SK-N-SH treated with all-trans-retinoic acid at 6 μM for 48 hours (cell line): ENCODE measurements at regions not wholly inside any gene's neighbourhood (a gene's known extent, or its start where the extent isn't known, plus 50 kb on each side); places are given as distances from the start of the nearest gene placed in this dataset.

Experiments
- ARNTL ChIP-seq: fragments of 450-650 bp; formaldehyde crosslinking; IDR thresholded peaks from 2 replicates; pipeline ENCODE4 v1.5.0; 2020; ENCODE audit warnings: low read depth, mild to moderate bottlenecking, moderate library complexity, borderline replicate concordance
- CREB5 ChIP-seq: fragments of 250-450 bp; sonication (Bioruptor Pico); IDR thresholded peaks from 2 replicates; pipeline ENCODE4 v1.5.1; 2020; ENCODE audit warnings: low read depth, mild to moderate bottlenecking, moderate library complexity
- CSRNP3 ChIP-seq: fragments of 250-450 bp; sonication (Bioruptor Pico); IDR thresholded peaks from 2 replicates; pipeline ENCODE4 v1.5.1; 2021; ENCODE audit warnings: mild to moderate bottlenecking, moderate library complexity
- GLIS3 ChIP-seq: fragments of 250-450 bp; sonication (Bioruptor Pico); IDR thresholded peaks from 2 replicates; pipeline ENCODE4 v1.5.0; 2020; ENCODE audit warnings: mild to moderate bottlenecking, moderate library complexity
- PATZ1 ChIP-seq: fragments of 250-450 bp; sonication (Bioruptor Pico); IDR thresholded peaks from 2 replicates; pipeline ENCODE4 v1.8.0; 2020; ENCODE audit warnings: mild to moderate bottlenecking, moderate library complexity, borderline replicate concordance
- PPARA ChIP-seq: fragments of 250-450 bp; sonication (Bioruptor Pico); IDR thresholded peaks from 2 replicates; pipeline ENCODE4 v1.5.0; 2020; ENCODE audit warnings: mild to moderate bottlenecking, borderline replicate concordance
- RARB ChIP-seq: fragments of 250-450 bp; sonication (Bioruptor Pico); IDR thresholded peaks from 2 replicates; pipeline ENCODE4 v1.8.0; 2021; ENCODE audit warnings: mild to moderate bottlenecking, moderate library complexity
- TCF4 ChIP-seq: fragments of 250-450 bp; sonication (Bioruptor Pico); IDR thresholded peaks from 2 replicates; pipeline ENCODE4 v1.8.0; 2021; ENCODE audit warnings: mild to moderate bottlenecking, moderate library complexity, borderline replicate concordance
- TSHZ2 ChIP-seq: fragments of 250-450 bp; sonication (Bioruptor Pico); IDR thresholded peaks from 2 replicates; pipeline ENCODE4 v1.5.0; 2020; ENCODE audit warnings: mild to moderate bottlenecking, moderate library complexity
- ZC3H10 ChIP-seq: fragments of 250-450 bp; sonication (Bioruptor Pico); IDR thresholded peaks from 2 replicates; pipeline ENCODE4 v1.5.1; 2021; ENCODE audit warnings: mild to moderate bottlenecking, moderate library complexity

GRCh38 chrX:69389101-69389501, 115.0 kb upstream of the NALF2 start:
- TF ChIP-seq TCF4 (CRISPR knock-in tag) (no peak), RARB (CRISPR knock-in tag) (no peak), CSRNP3 (CRISPR knock-in tag) (no peak), PATZ1 (no peak), PPARA (CRISPR knock-in tag) (no peak), ARNTL (CRISPR knock-in tag) (no peak), ZC3H10 (CRISPR knock-in tag) (no peak), TSHZ2 (CRISPR knock-in tag) (no peak), CREB5 (CRISPR knock-in tag) (no peak), GLIS3 (no peak)
